ENCODE measurements at regions not wholly inside any gene's neighbourhood (a gene's known extent, or its start where the extent isn't known, plus 50 kb on each side); places are given as distances from the start of the nearest gene placed in this dataset.

- H3K9ac ChIP-seq (ENCODE audit: insufficient read depth, low read depth, low read length) = no peak overlapping the region
- no peaks in the 10 kb centered on the region for H3K79me2 ChIP-seq (ENCODE audit: insufficient read depth, low read length)
- intact Hi-C loops (cut with micrococcal nuclease; ENCODE audit: unreplicated experiment) (no loop called here), in situ Hi-C loops (cut with HindIII; ENCODE audit: extremely low pct_ligation_motif_present, low pct_unique_long_range_greater_than_20kb) (no loop called here)
- FAIRE-seq (no peak), ATAC-seq (no peak), DNase-seq (ENCODE audit: low spot score) (no peak)
- H3K4me1 ChIP-seq (ENCODE audit: insufficient read depth, low read length) = peaks cover 5% of the 10 kb centered on the region; the same call in 1 of the 2 replicates
- peaks cover 0 to 4% of the 10 kb centered on the region in 2 experiments; a peak in 2 of 5 replicates for H3K27me3 ChIP-seq (ENCODE audit: control insufficient read depth in 1 of 2, insufficient read depth in 2 of 2, low read length in 2 of 2)
- BruUV-seq (replicated peaks) = no TSS peak
- no peak overlapping the region for H3K4me2 ChIP-seq (ENCODE audit: low read depth, low read length)
- ChIA-PET POLR2A (no interaction called here), CTCF (ENCODE audit: low intra/inter-chr PET ratio, low total read pairs) (no interaction called here)
- 0% methylated on average over 2 of the region's 2 CpGs for WGBS (ENCODE audit: low lambda C conversion rate)
- no peak for TF ChIP-seq RBFOX2 (IDR thresholded peaks at IDR 0.05; ENCODE audit: low read depth, low read length)
- no peak for TF ChIP-seq CCDC6 (CRISPR knock-in tag; IDR thresholded peaks at IDR 0.05)
- TF ChIP-seq ZNF33A (CRISPR knock-in tag; IDR thresholded peaks at IDR 0.05; ENCODE audit: borderline replicate concordance) = no peak
- TF ChIP-seq ISX (CRISPR knock-in tag; conservative IDR thresholded peaks at IDR 0.05) = no peak
- peak; percentile 73; the same call in 1 of the 2 replicates for TF ChIP-seq PRDM15 (CRISPR knock-in tag; IDR thresholded peaks at IDR 0.05)
- no peak for TF ChIP-seq ZNF484 (CRISPR knock-in tag; IDR thresholded peaks at IDR 0.05; ENCODE audit: borderline replicate concordance, low read depth)
- TF ChIP-seq CREBL2 (CRISPR knock-in tag; IDR thresholded peaks at IDR 0.05; ENCODE audit: borderline replicate concordance) = no peak
- TF ChIP-seq ZNF629 (CRISPR knock-in tag; conservative IDR thresholded peaks at IDR 0.05) = peak; percentile 69
- no peak overlapping the region for H3K27ac ChIP-seq (ENCODE audit: extremely low read length, insufficient read depth, low read length)
- H3K36me3 ChIP-seq (replicated peaks in 1 of 2; ENCODE audit: control insufficient read depth in 1 of 2, insufficient read depth in 2 of 2, low read length in 2 of 2) = no peaks in the 10 kb centered on the region
- no peaks in the 10 kb centered on the region for H4K20me1 ChIP-seq (ENCODE audit: insufficient read depth, low read length)
- no peaks in the 10 kb centered on the region for H3K9me3 ChIP-seq (ENCODE audit: low read length)
- no peak overlapping the region for H3K4me3 ChIP-seq (replicated peaks in 1 of 3; ENCODE audit: insufficient read depth in 1 of 3, low read depth in 2 of 3, low read length in 3 of 3)
- H2AFZ ChIP-seq (ENCODE audit: low read length) = no peak overlapping the region
Measured at GRCh38 chr16:77592021-77592420, 130.3 kb upstream of the NUDT7 start.

All from HepG2 (cell line).